ENCODE measurements at regions not wholly inside any gene's neighbourhood (a gene's known extent, or its start where the extent isn't known, plus 50 kb on each side); places are given as distances from the start of the nearest gene placed in this dataset.
"Not testable (repeated sequence)": the region's sequence is repeated elsewhere in the genome, so short reads cannot be mapped to it uniquely, and the experiment has no call there.

- 90 to 93% methylated on average over 9 of the region's 9 CpGs for WGBS, 2 donors
- H3K27ac ChIP-seq, result no peak overlapping the region
- no peak for TF ChIP-seq POLR2A (IDR thresholded peaks at IDR 0.05)
- TF ChIP-seq CTCF (IDR thresholded peaks at IDR 0.05), result no peak
- TF ChIP-seq EP300 (IDR thresholded peaks at IDR 0.05), result no peak
- H3K36me3 ChIP-seq, result no peaks in the 10 kb centered on the region
- H3K4me1 ChIP-seq, result no peaks in the 10 kb centered on the region
- no peak for DNase-seq (ENCODE audit: low spot score in 2 of 2)
- H3K27me3 ChIP-seq, result no peaks in the 10 kb centered on the region
- no peak overlapping the region for H3K4me3 ChIP-seq
- peaks cover 0 to 9% (median 0%) of the 10 kb centered on the region in 4 donors for H3K9me3 ChIP-seq
Observed at GRCh38 chr6:776951-777350, 84.0 kb upstream of the EXOC2 start.

- no peak for DNase-seq (ENCODE audit: low spot score in 2 of 2)
- WGBS, 2 donors, result 60 to 61% methylated on average over 3 of the region's 3 CpGs
- TF ChIP-seq EP300 (IDR thresholded peaks at IDR 0.05), result no peak
- TF ChIP-seq POLR2A (IDR thresholded peaks at IDR 0.05), result no peak
- no peak for TF ChIP-seq CTCF (IDR thresholded peaks at IDR 0.05)
- Histone ChIP-seq H3K9me3 (peaks cover 0 to 9% (median 0%) of the 10 kb centered on the region in 4 donors), H3K4me1 (no peaks in the 10 kb centered on the region), H3K27me3 (no peaks in the 10 kb centered on the region), H3K27ac (no peak overlapping the region), H3K4me3 (no peak overlapping the region), H3K36me3 (no peaks in the 10 kb centered on the region)
Observed at GRCh38 chr6:776528-776931, 83.6 kb upstream of the EXOC2 start.

GRCh38 chr6:775863-776262, 82.9 kb upstream of the EXOC2 start:
- H3K27ac ChIP-seq, result no peak overlapping the region
- no peaks in the 10 kb centered on the region for H3K27me3 ChIP-seq
- no peak for TF ChIP-seq EP300 (IDR thresholded peaks at IDR 0.05)
- TF ChIP-seq POLR2A (IDR thresholded peaks at IDR 0.05), result no peak
- TF ChIP-seq CTCF (IDR thresholded peaks at IDR 0.05), result no peak
- no peaks in the 10 kb centered on the region for H3K4me1 ChIP-seq
- no peak overlapping the region for H3K4me3 ChIP-seq
- 46 to 57% methylated on average over 5 of the region's 5 CpGs for WGBS, 2 donors
- H3K36me3 ChIP-seq, result no peaks in the 10 kb centered on the region
- DNase-seq (ENCODE audit: low spot score in 2 of 2), result no peak
- H3K9me3 ChIP-seq, result peaks cover 0 to 9% (median 0%) of the 10 kb centered on the region in 4 donors

GRCh38 chr6:771683-772082, 78.7 kb upstream of the EXOC2 start:
- not testable (repeated sequence) for H3K36me3 ChIP-seq; H3K9me3 ChIP-seq; H3K4me1 ChIP-seq; H3K27ac ChIP-seq; DNase-seq (ENCODE audit: low spot score in 2 of 2); H3K27me3 ChIP-seq; H3K4me3 ChIP-seq

GRCh38 chr6:767755-768512, 75.0 kb upstream of the EXOC2 start:
- DNase-seq (ENCODE audit: low spot score in 2 of 2), result no peak
- no peak for TF ChIP-seq CTCF (IDR thresholded peaks at IDR 0.05)
- 86% methylated on average over 4 of the region's 4 CpGs for WGBS, 2 donors

GRCh38 chr6:766625-767024, 73.7 kb upstream of the EXOC2 start:
- no peak overlapping the region for H3K27ac ChIP-seq
- H3K36me3 ChIP-seq, result no peaks in the 10 kb centered on the region
- 67 to 68% methylated on average over 5 of the region's 5 CpGs for WGBS, 2 donors
- DNase-seq (ENCODE audit: low spot score in 2 of 2), result no peak
- H3K27me3 ChIP-seq, result no peaks in the 10 kb centered on the region
- no peaks in the 10 kb centered on the region for H3K9me3 ChIP-seq
- no peak overlapping the region for H3K4me3 ChIP-seq
- peaks cover 0 to 5% (median 0%) of the 10 kb centered on the region in 4 donors for H3K4me1 ChIP-seq
- TF ChIP-seq CTCF (IDR thresholded peaks at IDR 0.05), result no peak
- TF ChIP-seq POLR2A (IDR thresholded peaks at IDR 0.05), result no peak
- TF ChIP-seq EP300 (IDR thresholded peaks at IDR 0.05), result no peak

More at GRCh38 chr6:767755-768512, 75.0 kb upstream of the EXOC2 start:
- H3K9me3 ChIP-seq, result peaks cover 0 to 9% (median 0%) of the 10 kb centered on the region in 4 donors
- H3K4me1 ChIP-seq, result no peaks in the 10 kb centered on the region
- H3K27me3 ChIP-seq, result no peaks in the 10 kb centered on the region
- no peak overlapping the region for H3K27ac ChIP-seq
- H3K36me3 ChIP-seq, result no peaks in the 10 kb centered on the region
- no peak overlapping the region for H3K4me3 ChIP-seq

Data from tibial nerve (tissue), 4 donors.